Endothelial cell of umbilical vein (primary cell): ENCODE measurements at regions not wholly inside any gene's neighbourhood (a gene's known extent, or its start where the extent isn't known, plus 50 kb on each side); places are given as distances from the start of the nearest gene placed in this dataset.

Experiments used
- BruUV-seq: library from RNA; stranded (reverse); fragments of 400-500 nt; replicated peaks from 2 replicates; lab custom pipeline; 2021; lab: Mats Ljungman, UMichigan
- CTCF ChIA-PET: fragments of 300-600, 350-600 bp; sonication (Branson Sonifier 250); formaldehyde crosslinking; loops from one replicate; lab custom pipeline; 2021; ENCODE audit warnings: antibody characterized with exemption, inconsistent platforms; lab: Charles Lee
- POLR2A ChIA-PET: fragments of 300-600, 350-600 bp; sonication (Branson Sonifier 250); formaldehyde crosslinking; loops from one replicate; lab custom pipeline; 2021; ENCODE audit warnings: antibody characterized with exemption, inconsistent platforms; lab: Charles Lee
- DNase-seq: peaks from one replicate; pipeline ENCODE4 v3.0.0-alpha.2; 2011; ENCODE audit warnings: low read depth, low spot score
- FAIRE-seq: peaks from 2 replicates; lab custom pipeline; 2011; peaks lifted over from hg19 to GRCh38; lab: Jason Lieb, UNC
- H2AFZ ChIP-seq: 2 replicates; pipeline ENCODE4 v1.6.0; 2012; ENCODE audit warnings: low read depth, low read length, control low read depth, inconsistent platforms
- H3K27ac ChIP-seq: 2 replicates; pipeline ENCODE4 v1.5.1; 2011; ENCODE audit warnings: low read depth, mild to moderate bottlenecking, control low read depth, low read length, moderate library complexity; ENCODE audit not compliant: insufficient read depth
- H3K27me3 ChIP-seq, 2 experiments: 2 replicates each; pipeline versions ENCODE4 v1.6.0 to v1.6.1; 2011; ENCODE audit warnings: low read length in 2 of 2, mixed read lengths in 1 of 2; ENCODE audit not compliant: control insufficient read depth in 2 of 2, insufficient read depth in 2 of 2
- H3K36me3 ChIP-seq, 2 experiments: 2 replicates in 1 of 2; 3 replicates in 1 of 2; pipeline ENCODE4 v1.5.1; 2011; ENCODE audit warnings: low read length in 2 of 2, mild to moderate bottlenecking in 1 of 2, moderate library complexity in 1 of 2; ENCODE audit not compliant: control insufficient read depth in 2 of 2, insufficient read depth in 2 of 2; ENCODE audit errors: extremely low read depth in 1 of 2
- H3K4me1 ChIP-seq: 3 replicates; pipeline ENCODE4 v1.5.1; 2011; ENCODE audit warnings: mild to moderate bottlenecking, low read length; ENCODE audit not compliant: control insufficient read depth, insufficient read depth; ENCODE audit errors: extremely low read depth
- H3K4me2 ChIP-seq: 2 replicates; pipeline ENCODE4 v1.6.1; 2011; ENCODE audit warnings: low read length, control low read depth, mixed read lengths; ENCODE audit not compliant: insufficient read depth
- H3K4me3 ChIP-seq, 3 experiments: fragments of 200-600 bp in 1 of 3; sonication (generic), shearing (Covaris generic) in 1 of 3; replicated peaks in 1 of 3; 2 replicates each; pipeline ENCODE4 v1.5.1; 2011 to 2016; ENCODE audit warnings: control low read depth in 3 of 3, low read length in 3 of 3, mild to moderate bottlenecking in 2 of 3, inconsistent platforms in 1 of 3, low read depth in 1 of 3, moderate library complexity in 1 of 3; ENCODE audit not compliant: insufficient read depth in 1 of 3
- H3K79me2 ChIP-seq: 2 replicates; pipeline ENCODE4 v1.6.0; 2012; ENCODE audit warnings: low read length, inconsistent platforms; ENCODE audit not compliant: control insufficient read depth, insufficient read depth
- H3K9ac ChIP-seq: replicated peaks from 2 replicates; pipeline ENCODE3; 2011; ENCODE audit warnings: low read length, control low read depth; ENCODE audit not compliant: insufficient read depth; ENCODE audit errors: extremely low read depth
- H3K9me1 ChIP-seq: replicated peaks from 3 replicates; pipeline ENCODE4 v1.6.0; 2011; ENCODE audit warnings: mild to moderate bottlenecking, low read length; ENCODE audit not compliant: control insufficient read depth, insufficient read depth; ENCODE audit errors: extremely low read depth
- H3K9me3 ChIP-seq: replicated peaks from 2 replicates; pipeline ENCODE4 v1.5.1; 2012; ENCODE audit warnings: low read length, inconsistent platforms; ENCODE audit not compliant: control insufficient read depth, insufficient read depth
- H4K20me1 ChIP-seq: replicated peaks from 2 replicates; pipeline ENCODE3; 2011; ENCODE audit warnings: mild to moderate bottlenecking, low read length; ENCODE audit not compliant: control insufficient read depth, insufficient read depth; ENCODE audit errors: extremely low read depth
- CTCF ChIP-seq, 2 donors: IDR thresholded peaks; 1 replicate in 1 of 2; 2 replicates in 1 of 2; pipeline ENCODE4 v1.5.1; 2011; ENCODE audit warnings: low read length in 2 of 2, mild to moderate bottlenecking in 2 of 2, moderate library complexity in 2 of 2, control low read depth in 1 of 2, inconsistent platforms in 1 of 2, low read depth in 1 of 2; ENCODE audit not compliant: insufficient read depth in 1 of 2; ENCODE audit errors: extremely low read depth in 1 of 2
- EZH2 ChIP-seq: IDR thresholded peaks from 2 replicates; pipeline ENCODE4 v1.6.1; 2012; ENCODE audit warnings: borderline replicate concordance, low read depth, mild to moderate bottlenecking, moderate library complexity, low read length, inconsistent platforms; ENCODE audit not compliant: severe bottlenecking
- FOS ChIP-seq: IDR thresholded peaks from 2 replicates; pipeline ENCODE4 v1.6.1; 2011; ENCODE audit warnings: mild to moderate bottlenecking, low read length, moderate library complexity, borderline replicate concordance; ENCODE audit not compliant: insufficient read depth
- GATA2 ChIP-seq: IDR thresholded peaks from 2 replicates; pipeline ENCODE4 v1.7.0; 2011; ENCODE audit warnings: low read depth, mild to moderate bottlenecking, moderate library complexity, mixed read lengths, low read length; ENCODE audit not compliant: insufficient read length, insufficient read depth
- JUN ChIP-seq: IDR thresholded peaks from 2 replicates; pipeline ENCODE4 v1.6.1; 2011; ENCODE audit warnings: borderline replicate concordance, low read depth; ENCODE audit not compliant: insufficient read length, insufficient read depth
- MAX ChIP-seq: IDR thresholded peaks from 2 replicates; pipeline ENCODE4 v1.6.1; 2011; ENCODE audit not compliant: insufficient read depth, insufficient read length
- MYC ChIP-seq: IDR thresholded peaks from one replicate; pipeline ENCODE4 v1.6.1; 2011; ENCODE audit warnings: mild to moderate bottlenecking, low read depth, low read length
- POLR2A ChIP-seq: IDR thresholded peaks from 2 replicates; pipeline ENCODE4 v1.6.1; 2012; ENCODE audit warnings: low read depth, mild to moderate bottlenecking, control low read depth, low read length
- POLR2AphosphoS5 ChIP-seq: IDR thresholded peaks from 2 replicates; pipeline ENCODE4 v1.6.1; 2012; ENCODE audit warnings: low read depth, mild to moderate bottlenecking, control low read depth, low read length, moderate library complexity; ENCODE audit not compliant: insufficient read depth
- dilution Hi-C: fragments of 300-500 bp; cut with MboI; formaldehyde crosslinking; loops from one replicate; pipeline ENCODE4 v1.15.0; 2019; ENCODE audit warnings: low sequenced_read_pairs; ENCODE audit not compliant: extremely low pct_ligation_motif_present
- intact Hi-C: fragments of 100-400 bp; cut with micrococcal nuclease; formaldehyde crosslinking; loops from one replicate; pipeline ENCODE4 v1.10.0; 2022

- H3K27me3 ChIP-seq: no peaks in the 10 kb centered on the region
- no peaks in the 10 kb centered on the region for H3K36me3 ChIP-seq
- H3K4me1 ChIP-seq: no peaks in the 10 kb centered on the region
- H3K4me2 ChIP-seq: no peak overlapping the region
- no peak overlapping the region for H2AFZ ChIP-seq
- no peaks in the 10 kb centered on the region for H3K9me1 ChIP-seq
- POLR2A ChIA-PET: no interaction called here
- dilution Hi-C loops: no loop called here
- H3K9ac ChIP-seq: no peak overlapping the region
- H4K20me1 ChIP-seq: no peaks in the 10 kb centered on the region
- BruUV-seq: no TSS peak
- TF ChIP-seq POLR2A: no peak
- no peak for TF ChIP-seq EZH2
- TF ChIP-seq MAX: no peak
- TF ChIP-seq GATA2: no peak
- TF ChIP-seq FOS: no peak
- TF ChIP-seq CTCF (IDR thresholded peaks at IDR 0.05; ENCODE audit: extremely low read depth in 1 of 2, insufficient read depth in 1 of 2, low read depth in 1 of 2, low read length in 2 of 2): no peak
- TF ChIP-seq POLR2AphosphoS5: no peak
- TF ChIP-seq JUN: no peak
- TF ChIP-seq MYC: no peak
- H3K4me3 ChIP-seq: no peak overlapping the region
- DNase-seq (no peak), FAIRE-seq (no peak)
- H3K9me3 ChIP-seq: no peaks in the 10 kb centered on the region
- intact Hi-C loops: no loop called here
- CTCF ChIA-PET: no interaction called here
- H3K79me2 ChIP-seq: no peaks in the 10 kb centered on the region
- H3K27ac ChIP-seq: no peak overlapping the region
Observed at GRCh38 chr10:90064295-90064694, 362.9 kb downstream of the KIF20B start.
